AG08396 (cell line): ENCODE measurements at regions not wholly inside any gene's neighbourhood (a gene's known extent, or its start where the extent isn't known, plus 50 kb on each side); places are given as distances from the start of the nearest gene placed in this dataset.

ENCODE experiments used
- DNase-seq: peaks from one replicate; pipeline ENCODE4 v3.0.0; 2012; ENCODE audit warnings: low spot score, mixed read lengths

DNA sequence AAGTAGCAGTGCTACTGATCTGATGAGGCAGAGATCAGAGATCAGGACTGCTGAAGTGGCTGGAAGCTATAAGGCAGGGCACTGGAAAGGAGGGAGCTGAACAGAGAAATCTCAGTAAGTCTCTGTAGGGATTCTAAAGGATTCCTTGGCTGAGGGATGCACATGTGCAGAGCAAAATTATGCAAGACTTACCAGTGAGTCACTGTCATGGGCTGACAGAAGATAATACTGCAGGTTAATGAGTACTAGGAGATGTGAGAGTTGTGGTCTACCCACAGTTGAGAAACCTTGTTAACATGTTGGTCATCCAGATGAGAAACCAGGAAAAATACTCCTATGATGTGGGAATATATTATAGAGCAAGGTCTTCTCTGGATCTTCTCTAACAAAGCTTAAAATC is 378.1 kb downstream of the HAPSTR1 start:
- no peak for DNase-seq

DNA sequence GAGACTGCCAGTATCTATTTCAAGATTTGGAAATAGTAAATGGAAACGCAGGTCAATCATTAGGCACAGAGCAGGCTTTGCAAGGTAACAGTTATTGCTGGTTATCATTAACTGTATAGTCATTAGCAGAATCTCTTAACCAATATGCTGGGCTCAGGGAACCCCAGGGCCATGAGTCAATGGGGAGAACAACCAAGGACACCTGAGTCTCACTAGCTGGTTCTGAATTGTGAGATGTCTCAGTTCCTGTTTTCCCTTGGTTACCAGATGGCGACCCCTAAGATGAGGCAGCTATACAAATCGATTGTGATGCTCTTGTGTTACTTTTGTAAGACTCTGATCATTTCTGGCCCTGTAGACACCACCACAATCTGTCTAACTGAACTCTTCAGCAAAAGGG is 385.3 kb downstream of the HAPSTR1 start:
- no peak for DNase-seq

DNA sequence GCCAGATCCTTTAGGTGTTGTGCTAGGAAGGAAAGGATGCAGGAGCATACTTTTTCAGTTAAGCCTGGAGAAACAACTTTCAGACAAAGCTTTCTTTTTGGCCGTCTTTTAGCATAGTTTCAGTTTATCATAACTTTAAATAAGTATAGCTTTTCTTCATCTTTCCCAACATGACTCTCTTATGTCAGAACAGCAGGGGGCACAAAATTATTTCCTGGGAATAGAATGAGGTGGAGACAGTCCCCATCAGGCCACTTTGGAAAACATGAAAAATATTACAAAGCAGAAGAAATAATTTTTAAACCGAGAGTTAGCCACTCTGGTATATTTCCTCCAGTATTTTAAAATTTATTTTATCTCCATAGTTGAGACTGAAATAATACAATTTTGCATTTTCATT is 387.6 kb downstream of the HAPSTR1 start:
- DNase-seq = no peak

DNA sequence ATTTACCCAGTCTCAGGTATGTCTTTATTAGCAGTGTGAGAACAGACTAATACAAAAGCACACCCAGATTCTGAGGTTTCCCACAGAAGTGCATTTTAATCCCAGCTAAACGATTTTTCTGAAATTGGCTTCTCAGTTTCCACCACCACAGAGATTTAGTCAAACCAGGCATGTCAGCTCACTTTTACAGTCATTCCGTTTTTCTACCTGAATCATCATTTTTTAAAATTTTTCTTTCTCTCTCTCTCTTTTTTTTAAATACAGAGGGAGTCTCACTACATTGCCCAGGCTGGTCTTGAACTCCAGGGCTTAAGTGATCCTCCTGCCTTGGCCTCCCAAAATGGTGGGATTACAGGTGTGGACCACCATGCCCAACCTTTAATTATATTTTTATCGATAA is 389.1 kb downstream of the HAPSTR1 start:
- DNase-seq = no peak

DNA sequence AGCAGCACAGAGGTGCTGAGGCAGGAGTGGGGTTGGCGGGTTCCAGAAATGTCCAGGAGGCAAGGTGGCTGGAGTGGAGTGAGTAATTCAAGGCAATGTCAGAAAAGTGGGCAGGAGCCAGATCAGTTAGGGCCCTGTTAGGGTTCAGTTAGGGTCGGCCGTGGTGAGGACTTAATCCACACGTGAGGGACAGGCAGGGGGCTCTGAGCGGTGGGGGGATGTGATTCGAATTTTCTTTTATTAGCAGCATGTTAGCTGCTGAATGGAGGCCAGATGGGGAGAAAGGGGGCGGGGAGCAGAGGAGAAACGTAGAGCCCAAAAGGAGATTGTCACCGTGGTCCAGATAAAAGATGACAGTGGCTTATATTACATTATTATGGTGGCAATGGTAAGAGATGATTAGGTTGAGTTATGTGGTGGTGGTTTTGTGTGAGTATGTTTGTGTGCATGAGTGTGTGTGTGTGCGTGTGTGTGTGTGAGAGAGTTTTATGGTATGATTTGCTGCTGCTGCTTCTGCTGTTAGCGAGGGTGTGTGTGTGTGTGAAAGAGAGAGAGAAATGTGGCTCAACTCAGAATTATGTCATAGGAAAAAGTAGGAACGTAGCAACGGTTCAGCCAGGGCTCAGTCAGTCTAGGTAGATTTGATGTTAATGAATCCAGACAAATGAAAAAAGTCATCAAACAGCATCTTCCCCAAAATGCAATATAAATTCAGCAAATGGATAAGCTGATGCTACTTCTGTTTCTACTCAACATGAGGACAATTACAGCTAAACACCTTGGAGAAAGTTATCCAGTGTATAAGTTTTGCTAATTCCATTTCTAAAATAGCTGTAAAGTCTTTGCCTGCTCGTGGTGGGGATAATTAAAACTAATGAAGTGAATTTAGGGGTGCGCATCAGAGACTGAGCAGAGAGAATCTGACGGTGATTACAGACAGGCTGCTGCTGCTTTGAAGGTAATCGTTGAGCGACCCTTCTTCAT is 390.6 kb downstream of the HAPSTR1 start:
- DNase-seq = no peak

DNA sequence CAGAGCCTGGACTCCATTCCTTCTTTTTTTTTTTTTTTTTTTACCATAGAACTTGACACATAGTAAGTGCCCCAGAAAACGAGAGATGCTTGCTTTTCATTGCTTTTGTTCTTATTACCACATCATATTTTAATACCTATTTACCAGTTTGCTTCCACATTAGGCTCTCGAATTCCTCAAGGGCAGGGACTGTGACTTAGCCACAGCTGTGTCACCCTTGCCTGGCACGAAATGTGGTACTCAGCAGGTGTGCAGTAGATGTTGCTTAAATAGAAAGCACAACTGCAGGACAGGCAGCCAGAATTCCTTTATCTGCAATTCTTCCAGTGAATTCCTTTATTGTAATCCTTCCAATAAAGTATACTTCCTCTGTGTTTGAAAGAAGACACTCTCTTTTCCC is 393.0 kb downstream of the HAPSTR1 start:
- DNase-seq = no peak

DNA sequence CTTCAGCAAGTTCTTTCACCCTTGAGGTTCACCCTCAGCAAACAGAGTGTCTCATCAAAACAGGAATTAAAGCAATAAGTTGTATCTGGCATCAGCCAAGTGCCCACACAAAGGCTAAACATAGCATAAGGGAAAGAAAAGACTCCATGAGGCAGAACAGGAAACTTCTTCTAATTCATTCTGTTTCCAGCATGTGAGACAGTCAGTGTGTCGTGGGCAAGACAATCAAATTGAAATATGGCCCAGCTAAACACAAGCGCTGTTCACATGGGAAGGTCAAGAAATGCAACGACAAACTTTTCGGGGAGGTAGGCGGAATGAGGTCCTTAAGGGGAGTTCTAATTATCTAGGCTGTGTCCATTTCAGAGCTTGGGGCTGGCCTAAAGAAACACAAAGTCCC is 393.4 kb downstream of the HAPSTR1 start:
- no peak for DNase-seq

DNA sequence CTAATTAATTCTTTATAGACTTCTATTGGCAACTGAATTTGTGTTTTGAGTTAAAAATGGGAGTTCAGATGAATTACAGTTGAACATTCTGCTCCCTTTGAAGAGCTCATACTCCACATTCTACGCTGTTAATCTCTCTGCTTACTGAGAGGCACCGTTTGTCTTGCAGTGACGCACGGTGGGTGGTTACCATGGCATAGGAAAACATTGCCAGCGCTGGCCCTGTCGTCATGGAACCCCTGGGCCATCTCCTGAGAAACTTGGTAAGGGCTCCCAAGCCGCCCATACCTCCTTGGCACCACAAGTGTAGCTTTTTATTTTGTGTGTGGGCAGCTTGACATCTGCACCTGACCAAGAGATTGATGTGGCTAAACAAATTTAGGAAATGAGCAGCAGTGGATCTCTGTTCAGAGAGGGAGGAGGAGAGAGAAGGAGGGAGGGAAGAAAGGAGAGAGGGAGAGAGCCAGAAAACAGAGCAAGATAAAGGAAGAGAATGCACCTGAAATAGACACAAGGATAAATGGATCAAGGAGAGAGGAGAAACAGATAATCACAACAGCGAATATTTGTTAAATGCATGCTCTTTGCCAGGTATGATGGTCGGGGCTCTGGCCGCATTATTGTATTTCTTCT is 398.5 kb downstream of the HAPSTR1 start:
- DNase-seq = no peak

DNA sequence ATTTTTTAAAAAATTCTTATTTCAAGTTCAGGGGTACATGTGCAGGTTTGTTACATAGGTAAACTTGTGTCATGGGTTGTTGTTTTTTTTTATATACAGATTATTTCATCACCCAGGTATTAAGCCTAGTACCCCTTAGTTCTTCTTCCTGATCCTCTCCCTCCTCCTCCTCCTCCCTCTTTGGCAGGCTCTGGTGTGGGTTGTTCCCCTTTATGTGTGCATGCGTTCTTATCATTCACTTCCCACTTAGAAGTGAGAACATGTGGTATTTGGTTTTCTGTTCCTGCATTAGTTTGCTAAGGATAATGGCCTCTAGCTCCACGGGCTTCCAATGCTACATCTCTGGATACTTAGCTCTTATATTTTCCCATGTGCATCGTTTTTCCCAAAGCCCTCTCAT is 404.4 kb downstream of the HAPSTR1 start:
- DNase-seq = no peak

DNA sequence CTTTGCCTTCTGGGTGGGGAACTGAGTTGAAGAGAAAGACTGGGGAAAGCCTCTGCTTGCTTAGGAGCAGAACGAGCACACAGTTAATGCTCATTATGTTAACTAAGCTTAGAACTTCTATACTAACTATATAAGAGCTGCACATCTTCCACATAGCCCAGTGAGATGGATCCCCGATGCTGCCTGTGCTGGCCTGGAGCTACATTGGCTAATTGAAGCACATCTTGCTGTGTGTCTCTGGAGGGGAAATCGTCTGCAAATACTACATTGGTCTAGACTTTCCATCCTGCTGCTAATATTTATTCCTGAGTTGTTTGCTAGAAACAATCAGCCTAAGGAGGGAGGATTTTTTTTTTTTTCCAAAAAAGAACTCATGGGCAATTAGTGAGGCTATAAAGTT is 406.3 kb downstream of the HAPSTR1 start:
- DNase-seq = no peak

DNA sequence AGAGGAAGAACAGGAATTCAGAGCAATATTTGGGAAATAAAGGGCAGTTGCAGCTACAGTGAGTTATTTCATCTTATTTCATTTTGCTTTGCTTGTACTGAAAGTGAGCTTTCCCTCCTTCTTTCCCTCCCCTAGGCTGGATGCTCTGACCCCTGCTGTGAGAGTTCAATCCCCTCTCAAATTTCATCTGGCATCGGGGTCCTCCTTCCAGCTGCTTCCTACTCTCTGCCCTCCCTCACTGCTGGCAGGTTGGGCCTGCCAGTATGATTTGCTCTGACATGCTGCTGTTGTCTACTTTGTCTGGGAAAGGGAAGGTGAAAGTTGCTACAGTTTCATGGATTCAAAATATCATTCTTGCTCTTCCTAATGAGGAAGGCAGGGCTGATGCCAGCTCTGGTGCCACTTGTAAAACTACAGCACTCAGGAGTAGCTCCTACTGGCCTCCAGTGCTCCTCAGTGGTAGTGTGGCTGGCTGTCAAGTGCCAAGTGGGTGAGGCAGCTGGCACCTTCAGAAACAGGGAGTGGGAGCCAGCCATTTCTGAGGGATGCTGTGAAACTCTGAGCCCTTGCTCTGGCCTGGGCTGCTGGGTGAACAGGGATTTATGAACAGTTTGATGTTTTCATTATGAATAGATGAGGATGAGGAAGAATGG is 408.6 kb downstream of the HAPSTR1 start:
- DNase-seq = no peak

DNA sequence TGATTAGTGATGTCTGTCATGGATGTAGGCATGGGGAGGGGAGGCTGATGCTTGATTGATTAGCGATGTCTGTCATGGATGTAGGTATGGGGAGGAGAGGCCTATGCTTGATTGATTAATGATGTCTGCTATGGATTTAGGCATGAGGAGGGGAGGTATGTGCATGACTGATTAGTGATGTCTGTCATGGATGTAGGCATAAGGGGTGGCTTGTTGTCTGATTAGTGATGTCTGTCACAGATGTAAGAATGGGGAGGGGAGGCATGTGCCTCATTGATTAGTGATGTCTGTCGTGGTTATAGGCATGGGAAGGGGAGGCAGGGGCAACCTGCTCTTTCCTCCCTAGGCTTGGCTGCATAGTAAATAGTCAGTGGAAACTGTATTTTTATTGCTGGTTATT is 409.4 kb downstream of the HAPSTR1 start:
- DNase-seq = no peak

DNA sequence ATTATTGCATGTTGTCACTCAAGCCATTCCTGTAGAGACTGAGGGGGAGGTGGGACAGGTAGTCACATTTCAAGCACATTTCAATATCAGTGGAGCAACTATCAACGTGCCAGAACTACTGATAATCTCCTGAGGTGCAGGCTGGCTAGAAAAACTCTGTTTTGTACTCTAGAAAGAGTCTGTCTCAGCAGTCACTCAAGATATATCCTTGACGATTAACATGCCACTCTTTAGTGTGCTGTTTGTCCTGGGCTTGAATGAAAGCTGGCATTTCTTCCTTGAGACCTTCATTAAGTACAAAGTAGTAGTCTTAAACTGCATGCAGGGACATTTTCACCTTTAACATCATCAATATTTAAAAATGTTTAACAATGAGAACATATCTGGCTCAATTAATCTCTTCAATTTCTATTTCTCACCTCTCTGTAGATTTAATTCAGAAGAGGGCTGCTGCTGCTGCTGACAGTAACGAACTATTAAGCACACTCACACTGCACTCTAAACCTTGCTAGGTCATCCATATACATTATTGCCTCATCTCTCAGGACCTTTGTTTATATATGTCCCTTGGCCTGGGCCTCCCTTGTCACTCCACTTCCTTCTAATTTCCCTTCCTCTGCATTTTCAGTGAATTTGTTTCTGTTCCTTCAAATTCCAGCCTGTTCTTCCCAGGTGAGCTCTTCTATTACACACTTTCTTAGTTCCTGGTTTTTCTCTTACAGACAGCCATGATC is 412.0 kb downstream of the HAPSTR1 start:
- no peak for DNase-seq

DNA sequence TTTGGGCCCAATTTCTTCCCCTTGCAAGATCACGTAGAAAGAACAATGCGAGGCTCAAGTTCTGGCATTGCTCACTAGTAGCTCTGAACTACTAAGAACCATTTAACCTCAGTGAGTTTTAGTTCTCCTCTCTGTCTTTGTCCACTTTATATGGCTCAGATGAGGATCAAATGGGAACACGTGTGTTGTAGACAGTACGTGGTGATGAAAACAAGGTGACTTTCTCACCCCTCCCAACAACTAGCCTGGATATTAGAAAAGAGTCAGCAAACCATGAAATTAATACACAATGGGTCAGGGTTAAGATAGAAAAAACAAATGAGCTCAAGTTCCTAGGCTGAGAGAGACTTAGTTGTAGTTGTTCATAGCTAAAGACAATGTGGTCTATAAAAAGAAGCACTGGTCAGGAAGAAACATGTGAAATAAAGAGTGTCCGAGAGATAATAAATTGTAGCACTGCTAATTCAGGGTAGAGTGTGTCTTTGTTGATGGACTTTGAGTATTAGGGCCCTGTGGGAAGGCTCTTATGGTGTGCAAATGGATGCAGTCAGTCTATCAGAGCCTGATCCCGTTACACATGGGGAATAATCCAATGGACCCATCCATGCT is 417.0 kb downstream of the HAPSTR1 start:
- DNase-seq = no peak

DNA sequence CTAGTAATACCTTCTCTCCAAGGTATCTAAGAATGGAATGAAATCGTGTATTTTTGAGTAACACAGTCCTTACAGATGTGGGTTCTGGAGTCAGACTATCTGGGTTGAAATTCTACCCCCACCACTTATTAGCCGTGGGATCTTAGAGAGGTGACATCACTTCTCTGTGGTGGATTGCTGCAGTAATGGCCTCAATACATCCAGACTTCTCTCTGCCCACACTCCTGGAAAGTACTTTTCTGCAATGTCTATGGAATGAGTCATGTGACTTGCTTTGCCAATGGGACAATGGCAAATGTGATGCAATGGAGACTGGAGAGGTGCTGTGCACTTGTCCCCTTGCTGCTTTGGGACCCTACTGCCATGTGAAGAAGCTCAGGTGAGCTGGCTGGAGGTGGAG is 418.2 kb downstream of the HAPSTR1 start:
- no peak for DNase-seq

DNA sequence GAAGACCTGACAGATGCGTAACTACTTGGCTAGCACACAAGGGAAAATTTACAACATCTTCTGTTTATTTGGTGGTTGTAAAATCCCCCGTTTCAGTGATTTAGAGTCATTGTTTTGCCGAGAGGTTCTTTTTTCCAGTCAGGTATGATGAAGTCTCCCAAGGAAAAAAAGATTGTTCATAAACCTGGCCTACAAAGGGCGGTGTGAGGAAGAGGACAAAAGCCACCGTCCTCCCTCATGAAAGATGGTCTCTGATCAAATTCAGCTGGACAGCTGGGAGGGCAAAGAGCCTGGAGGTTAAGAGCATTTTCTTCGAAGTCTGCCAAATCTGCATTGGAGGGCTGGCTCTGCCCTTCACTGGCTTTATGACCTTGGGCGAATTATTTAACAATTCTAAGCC is 419.9 kb downstream of the HAPSTR1 start:
- DNase-seq = no peak

DNA sequence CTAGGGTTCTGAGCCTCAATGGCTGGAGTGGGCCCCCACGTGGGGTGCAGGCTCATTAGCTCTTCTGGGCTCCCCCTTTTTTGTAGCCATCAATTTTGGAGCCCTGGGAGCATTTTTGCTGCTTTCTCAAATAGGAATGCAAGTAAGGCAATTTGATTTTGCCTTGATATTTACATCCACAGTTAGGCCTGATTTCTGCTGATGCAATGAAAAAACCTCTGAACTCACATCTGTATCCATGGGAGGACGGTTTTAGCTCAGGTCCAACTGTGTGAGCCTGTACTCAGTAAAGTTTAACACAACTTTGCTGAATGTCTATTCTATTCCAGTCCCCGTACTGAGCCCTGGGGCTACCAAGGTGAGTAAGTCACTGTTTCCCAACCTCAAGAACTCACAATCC is 425.0 kb downstream of the HAPSTR1 start:
- DNase-seq = no peak

DNA sequence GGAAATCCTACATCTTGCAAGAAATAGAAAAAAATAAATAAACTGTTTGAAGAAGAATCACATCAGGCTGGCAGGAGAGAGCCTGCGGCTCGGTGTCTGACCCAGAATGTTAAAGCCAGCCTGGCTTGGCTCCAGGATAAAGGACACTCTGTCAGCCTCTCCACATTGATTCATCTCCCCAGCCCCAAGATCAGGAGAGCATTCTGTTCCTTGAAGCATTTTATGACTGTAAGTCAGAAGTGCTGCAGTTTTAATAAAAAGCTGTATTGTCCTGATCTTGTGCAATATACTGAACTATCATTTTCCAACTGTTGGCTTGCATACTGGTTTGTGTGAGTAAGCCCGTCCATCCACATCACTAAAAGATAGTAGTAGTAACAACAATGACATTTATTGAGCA is 426.6 kb downstream of the HAPSTR1 start:
- DNase-seq = no peak

DNA sequence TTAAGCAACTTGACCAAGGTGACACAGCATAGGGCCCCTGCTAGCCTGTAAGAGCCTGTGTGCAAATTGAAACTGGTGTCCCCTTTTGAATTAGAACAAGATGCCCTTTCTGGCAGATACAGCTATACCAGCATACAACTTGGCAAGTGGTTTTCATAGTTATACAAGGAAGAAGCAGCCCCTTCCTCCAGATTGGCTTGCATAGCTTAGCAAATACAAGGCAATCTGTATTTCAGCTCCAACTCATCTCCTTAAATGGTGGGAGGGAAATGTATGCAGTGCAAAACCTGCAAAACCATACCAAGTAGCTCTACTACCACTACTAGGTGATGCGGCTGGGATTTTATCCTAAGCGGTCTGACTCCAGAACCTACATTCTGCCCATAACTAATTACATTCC is 427.1 kb downstream of the HAPSTR1 start:
- DNase-seq = no peak

DNA sequence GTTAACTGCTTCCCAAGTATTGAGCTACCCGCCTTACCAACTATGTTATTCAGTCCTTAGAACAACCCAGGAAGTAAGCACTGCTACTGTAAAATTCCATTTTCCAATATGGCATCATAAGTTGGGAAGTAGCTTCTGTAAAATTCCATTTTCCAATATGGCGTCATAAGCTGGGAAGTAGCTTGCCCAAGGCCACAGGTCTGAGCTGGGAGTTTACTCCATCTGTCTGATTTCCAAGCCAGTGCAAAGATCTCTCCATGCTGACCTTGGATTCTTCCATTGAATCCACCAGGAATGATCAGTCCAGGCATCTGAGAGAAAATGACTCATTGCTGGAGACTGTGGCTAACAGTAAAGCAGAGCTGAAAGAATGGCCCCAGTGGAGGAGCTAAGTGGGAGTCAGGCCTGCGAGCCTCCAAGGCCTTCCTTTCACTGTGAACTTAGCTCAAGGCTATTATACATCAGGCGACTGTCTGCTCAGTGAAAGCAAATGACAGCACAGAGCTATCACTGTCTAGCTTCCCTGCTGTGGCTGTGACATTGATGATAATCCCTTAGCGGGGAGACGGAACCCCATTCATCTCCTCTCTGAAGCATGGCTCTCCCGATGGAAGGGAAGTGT is 430.4 kb downstream of the HAPSTR1 start:
- no peak for DNase-seq

DNA sequence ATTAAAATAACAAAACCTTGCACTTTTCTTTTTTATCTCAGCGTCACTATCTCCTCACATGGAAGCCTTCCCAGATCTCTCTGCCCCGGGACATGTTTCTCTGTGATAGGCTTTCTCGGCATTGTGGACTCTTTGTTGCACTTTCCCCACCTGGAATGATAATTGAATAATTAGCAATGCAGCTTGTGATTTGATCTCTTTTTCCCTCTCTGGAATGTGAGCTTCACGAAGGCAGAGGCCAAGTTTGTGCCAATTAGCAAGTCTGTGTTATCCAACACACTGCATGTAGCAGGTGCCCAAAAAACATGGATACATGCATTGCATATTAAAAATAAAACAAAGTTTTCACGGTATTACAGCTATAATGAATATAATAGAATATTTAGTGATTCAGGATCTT is 431.2 kb downstream of the HAPSTR1 start:
- DNase-seq = no peak

DNA sequence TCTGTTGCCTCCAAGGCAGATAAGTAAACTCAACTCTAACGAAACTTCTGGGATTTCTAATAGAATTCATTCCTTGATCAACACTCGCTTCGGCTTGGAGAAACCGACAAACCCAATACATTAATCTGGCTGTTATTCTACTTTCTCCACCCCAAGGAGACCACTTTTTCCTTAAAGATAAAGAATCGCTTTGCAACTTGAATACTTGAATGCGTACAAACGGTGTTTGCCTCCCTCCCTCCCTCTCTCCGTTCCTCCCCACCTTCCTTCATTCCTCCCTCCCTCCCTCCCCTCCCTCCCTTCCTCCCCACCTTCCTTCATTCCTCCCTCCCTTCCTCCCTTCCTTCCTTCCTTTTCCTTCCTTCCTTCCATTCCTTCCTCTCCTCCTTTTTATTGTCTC is 432.6 kb downstream of the HAPSTR1 start:
- no peak for DNase-seq
